ENCODE measurements at regions not wholly inside any gene's neighbourhood (a gene's known extent, or its start where the extent isn't known, plus 50 kb on each side); places are given as distances from the start of the nearest gene placed in this dataset.

DNA sequence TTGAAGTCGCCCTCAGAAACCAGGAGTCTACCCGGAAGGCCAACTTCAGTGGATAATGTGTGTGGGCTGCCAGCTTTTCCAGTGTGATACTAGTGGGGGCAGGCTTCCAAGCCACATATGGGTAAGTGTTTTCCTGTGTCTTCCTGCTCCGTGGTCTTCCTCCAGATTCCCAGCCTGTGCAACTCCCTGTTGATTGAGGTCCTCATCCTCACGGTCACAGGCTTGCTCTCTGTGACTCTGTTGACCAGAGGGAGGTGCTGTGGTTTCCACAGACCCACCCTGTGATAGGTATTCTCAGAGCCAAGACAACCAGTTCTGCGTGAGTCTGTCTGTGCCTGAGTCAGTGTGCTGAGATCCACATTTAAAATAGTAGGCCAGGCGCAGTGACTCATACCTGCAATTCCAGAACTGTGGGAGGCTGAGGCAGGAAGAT lies 388.0 kb upstream of the IRX2 start:
- H3K9me3 Mint-ChIP-seq, result peaks cover 3 to 6% of the 10 kb centered on the region in 2 donors
- H3K27ac Mint-ChIP-seq, result no peak overlapping the region
- no peak for ATAC-seq (replicated peaks)
- no peak for DNase-seq
- H3K27me3 Mint-ChIP-seq, result no peaks in the 10 kb centered on the region
- H3K4me1 Mint-ChIP-seq, result no peaks in the 10 kb centered on the region
- no peaks in the 10 kb centered on the region for H3K36me3 Mint-ChIP-seq
- H3K4me3 Mint-ChIP-seq, result no peak overlapping the region

DNA sequence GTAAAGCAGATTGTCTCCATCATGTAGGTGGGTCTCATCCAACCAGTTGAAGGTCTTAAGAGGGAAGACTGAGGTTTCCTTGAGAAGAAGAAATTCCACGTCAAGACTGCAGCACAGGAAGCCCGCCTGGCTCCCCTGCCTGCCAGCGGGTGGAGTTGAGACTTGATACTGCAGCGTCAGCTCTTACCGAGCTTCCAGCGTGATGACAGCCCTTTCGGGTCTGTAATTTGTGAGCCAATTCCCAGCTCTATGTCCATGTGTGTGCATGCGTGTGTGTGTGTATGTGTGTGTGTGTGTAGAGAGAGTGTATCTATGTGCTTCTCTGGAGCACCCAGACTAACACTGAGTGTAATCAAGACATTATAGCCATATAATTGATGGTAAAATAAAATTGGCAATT lies 379.7 kb upstream of the IRX2 start:
- DNase-seq (no peak), ATAC-seq (replicated peaks) (no peak)
- no peak overlapping the region for H3K27ac Mint-ChIP-seq
- H3K9me3 Mint-ChIP-seq, result peaks cover 0 to 4% of the 10 kb centered on the region in 2 donors
- no peaks in the 10 kb centered on the region for H3K4me1 Mint-ChIP-seq
- H3K36me3 Mint-ChIP-seq, result no peaks in the 10 kb centered on the region
- H3K27me3 Mint-ChIP-seq, result no peaks in the 10 kb centered on the region
- H3K4me3 Mint-ChIP-seq, result no peak overlapping the region

DNA sequence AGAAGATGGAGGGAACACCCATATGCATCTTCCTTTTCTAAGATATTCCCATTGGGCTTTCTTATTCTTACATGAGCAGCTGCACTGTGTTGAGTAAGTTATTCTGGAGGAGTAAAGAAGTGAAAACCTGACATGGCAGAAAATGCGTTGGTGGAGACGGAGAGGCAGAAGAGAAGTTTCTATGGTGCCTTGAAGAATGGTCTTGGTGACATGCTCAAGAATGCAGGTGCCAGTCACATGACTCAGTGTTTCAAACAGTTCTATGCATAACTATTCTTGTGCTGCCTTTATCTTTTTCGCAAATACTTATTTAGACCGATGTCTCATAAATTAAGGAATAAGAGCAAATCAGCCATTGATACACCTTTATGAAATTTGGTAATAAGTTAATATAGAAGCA lies 377.8 kb upstream of the IRX2 start:
- Mint-ChIP-seq H3K36me3 (no peaks in the 10 kb centered on the region), H3K27me3 (no peaks in the 10 kb centered on the region), H3K27ac (no peak overlapping the region), H3K4me1 (no peaks in the 10 kb centered on the region), H3K9me3 (peaks cover 0 to 4% of the 10 kb centered on the region in 2 donors), H3K4me3 (no peak overlapping the region)
- DNase-seq (no peak), ATAC-seq (replicated peaks) (no peak)

DNA sequence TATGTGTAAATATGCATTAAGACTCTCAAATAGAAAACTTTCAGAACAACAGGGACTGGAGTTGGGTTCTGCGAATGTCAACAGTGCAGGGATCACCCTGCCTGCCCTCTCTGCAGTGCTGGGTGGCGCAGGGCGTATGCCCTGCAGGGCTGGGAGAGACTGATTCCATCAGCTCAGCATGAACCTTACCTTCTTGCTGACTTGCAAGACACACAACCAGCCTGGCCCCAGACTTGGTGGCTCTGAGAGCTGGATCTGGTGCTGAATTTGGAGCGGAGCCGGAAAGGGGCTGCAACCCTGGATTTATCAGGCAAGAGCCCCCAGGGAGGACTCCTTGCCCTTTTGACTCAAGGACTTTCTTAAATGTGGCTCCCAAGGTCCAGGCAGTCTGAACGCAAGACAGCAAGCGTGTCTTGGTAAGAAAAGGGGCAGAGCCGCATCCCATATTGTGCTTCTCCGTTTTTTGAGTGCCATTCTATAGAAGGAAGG lies 376.0 kb upstream of the IRX2 start:
- no peak overlapping the region for H3K27ac Mint-ChIP-seq
- no peak overlapping the region for H3K4me3 Mint-ChIP-seq
- DNase-seq (no peak), ATAC-seq (replicated peaks) (no peak)
- H3K27me3 Mint-ChIP-seq, result peaks cover 0 to 7% of the 10 kb centered on the region in 2 donors
- H3K4me1 Mint-ChIP-seq, result no peaks in the 10 kb centered on the region
- no peaks in the 10 kb centered on the region for H3K36me3 Mint-ChIP-seq
- peaks cover 0 to 4% of the 10 kb centered on the region in 2 donors for H3K9me3 Mint-ChIP-seq

DNA sequence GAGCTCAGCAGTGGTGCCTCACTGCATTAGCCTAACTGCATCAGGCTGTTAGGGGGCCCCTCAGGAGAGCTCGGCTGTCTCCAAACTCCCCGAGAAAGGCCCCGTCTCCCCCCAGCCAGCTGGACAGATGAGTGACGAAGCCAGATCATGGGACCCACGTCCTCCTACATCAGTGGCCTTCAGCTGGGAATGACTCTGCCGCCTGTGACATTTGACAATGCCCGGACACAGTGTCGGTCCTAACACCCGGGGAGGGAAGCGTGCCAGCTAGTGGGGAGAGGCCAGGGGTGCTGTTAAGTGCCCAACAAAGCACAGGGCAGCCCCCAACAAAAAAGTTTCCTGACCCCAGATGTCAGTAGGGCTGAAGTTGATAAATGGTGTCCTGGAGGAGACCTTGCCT lies 375.2 kb upstream of the IRX2 start:
- peaks cover 0 to 4% of the 10 kb centered on the region in 2 donors for H3K9me3 Mint-ChIP-seq
- H3K4me1 Mint-ChIP-seq, result no peaks in the 10 kb centered on the region
- no peak for ATAC-seq (replicated peaks)
- H3K27ac Mint-ChIP-seq, result no peak overlapping the region
- H3K36me3 Mint-ChIP-seq, result no peaks in the 10 kb centered on the region
- no peak for DNase-seq
- H3K27me3 Mint-ChIP-seq, result peaks cover 0 to 12% of the 10 kb centered on the region in 2 donors
- no peak overlapping the region for H3K4me3 Mint-ChIP-seq

DNA sequence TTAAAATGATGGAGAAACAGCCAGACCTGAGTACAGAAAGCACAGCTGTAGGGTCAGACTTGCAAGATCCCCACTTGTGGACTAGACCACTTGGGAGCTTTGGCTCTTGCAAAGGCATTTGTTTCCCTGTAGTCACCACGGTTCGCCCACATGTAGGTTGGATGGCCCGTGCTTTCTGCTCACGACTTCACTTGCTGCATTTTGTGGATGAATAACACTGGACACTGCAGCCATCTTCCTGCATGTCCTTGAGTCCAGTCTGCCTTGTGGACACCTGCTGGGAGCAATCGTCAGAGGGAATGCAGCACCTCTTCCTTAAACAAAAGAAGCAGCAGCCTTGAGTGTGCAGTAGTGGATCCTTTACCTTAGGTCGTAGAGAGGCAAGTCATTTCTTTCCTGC lies 372.9 kb upstream of the IRX2 start:
- peak overlapping the region; percentile 14 for H3K27ac Mint-ChIP-seq
- ATAC-seq (replicated peaks) (no peak), DNase-seq (no peak)
- H3K27me3 Mint-ChIP-seq, result peaks cover 4 to 17% of the 10 kb centered on the region in 2 donors
- H3K9me3 Mint-ChIP-seq, result no peaks in the 10 kb centered on the region
- H3K4me1 Mint-ChIP-seq, result no peaks in the 10 kb centered on the region
- no peak overlapping the region for H3K4me3 Mint-ChIP-seq
- no peaks in the 10 kb centered on the region for H3K36me3 Mint-ChIP-seq

DNA sequence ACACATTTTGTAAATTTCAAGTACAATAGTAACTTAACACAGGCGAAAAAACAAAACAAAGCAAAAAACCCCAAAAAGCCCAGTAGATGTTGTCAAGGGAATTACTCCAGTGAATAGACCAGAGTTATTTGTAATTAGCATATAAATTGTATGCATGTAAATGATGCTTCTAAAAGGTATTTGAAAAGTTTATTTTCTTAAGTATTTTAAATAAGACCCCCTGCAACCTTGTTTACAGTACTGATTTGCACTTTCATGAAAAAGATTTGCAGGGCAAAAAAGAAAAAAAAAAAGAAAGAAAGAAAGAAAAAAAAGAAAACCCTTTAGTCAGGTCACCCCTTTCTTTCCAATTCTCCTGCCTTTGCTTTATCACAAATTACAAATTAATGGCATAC lies 372.3 kb upstream of the IRX2 start:
- Mint-ChIP-seq H3K4me1 (no peaks in the 10 kb centered on the region), H3K36me3 (no peaks in the 10 kb centered on the region), H3K9me3 (no peaks in the 10 kb centered on the region), H3K27ac (no peak overlapping the region), H3K4me3 (no peak overlapping the region), H3K27me3 (peaks cover 4 to 22% of the 10 kb centered on the region in 2 donors)
- ATAC-seq (replicated peaks), result no peak
- DNase-seq, result no peak

DNA sequence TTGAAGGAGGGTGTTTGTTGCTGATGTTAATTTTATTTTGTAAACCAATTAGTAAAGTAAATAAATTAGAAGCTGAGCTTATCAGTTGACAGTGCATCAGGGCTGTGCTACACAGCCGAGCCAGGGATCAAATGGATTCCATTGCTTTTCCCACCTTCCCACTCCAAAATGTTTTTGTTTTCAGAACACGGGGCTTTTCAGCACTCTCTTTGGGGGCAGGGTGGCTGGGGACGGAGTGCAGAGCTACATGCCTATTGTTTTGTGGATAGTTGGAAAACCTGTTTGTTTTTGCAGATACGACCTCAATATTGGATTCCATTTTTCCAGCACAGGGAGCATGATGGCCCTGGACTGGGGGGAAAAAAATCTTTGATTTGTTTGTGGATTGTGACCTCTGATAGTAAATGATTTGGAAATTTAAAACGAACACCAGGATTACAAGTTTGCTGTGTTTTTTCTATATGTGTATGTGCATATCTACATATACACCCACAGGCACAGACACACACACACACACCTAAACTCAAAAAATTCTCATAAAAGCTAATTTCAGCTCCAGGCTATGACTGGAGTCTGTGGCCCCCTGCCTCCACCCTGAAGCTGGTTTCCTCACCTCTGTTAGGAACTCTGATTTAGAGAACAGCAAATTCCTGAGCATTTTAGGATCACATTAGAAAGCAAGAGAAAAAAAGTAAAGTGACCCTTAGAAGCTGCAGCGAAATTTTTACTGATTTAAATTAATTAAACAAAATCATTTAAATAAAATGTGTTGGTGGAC lies 371.7 kb upstream of the IRX2 start:
- DNase-seq, result no peak
- Mint-ChIP-seq H3K4me3 (no peak overlapping the region), H3K4me1 (no peaks in the 10 kb centered on the region), H3K36me3 (no peaks in the 10 kb centered on the region), H3K27me3 (peaks cover 4 to 28% of the 10 kb centered on the region in 2 donors), H3K27ac (no peak overlapping the region), H3K9me3 (no peaks in the 10 kb centered on the region)
- ATAC-seq (replicated peaks), result no peak

DNA sequence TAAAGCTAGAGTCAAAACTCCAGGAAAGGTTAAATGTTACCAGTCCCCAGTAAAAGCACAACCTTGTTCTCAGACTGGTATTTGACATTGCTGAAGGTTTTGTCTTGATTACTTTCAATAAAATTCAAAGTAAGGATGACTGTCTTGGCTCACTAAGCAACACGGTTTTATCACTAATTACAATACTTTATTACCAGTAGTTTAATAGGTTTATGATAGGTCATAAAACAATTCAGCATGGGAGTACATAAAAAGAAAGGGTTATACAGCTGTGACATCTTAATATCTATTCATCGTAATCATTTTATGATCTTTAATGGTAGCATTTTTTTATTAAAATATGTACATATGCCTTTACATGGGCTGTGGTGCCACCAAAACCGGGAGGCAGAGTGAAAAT lies 370.7 kb upstream of the IRX2 start:
- no peaks in the 10 kb centered on the region for H3K9me3 Mint-ChIP-seq
- ATAC-seq (replicated peaks), result no peak
- H3K4me1 Mint-ChIP-seq, result no peaks in the 10 kb centered on the region
- H3K4me3 Mint-ChIP-seq, result no peak overlapping the region
- H3K36me3 Mint-ChIP-seq, result peaks cover 0 to 1% of the 10 kb centered on the region in 2 donors
- DNase-seq, result no peak
- H3K27me3 Mint-ChIP-seq, result peaks cover 7 to 36% of the 10 kb centered on the region in 2 donors
- H3K27ac Mint-ChIP-seq, result no peak overlapping the region

DNA sequence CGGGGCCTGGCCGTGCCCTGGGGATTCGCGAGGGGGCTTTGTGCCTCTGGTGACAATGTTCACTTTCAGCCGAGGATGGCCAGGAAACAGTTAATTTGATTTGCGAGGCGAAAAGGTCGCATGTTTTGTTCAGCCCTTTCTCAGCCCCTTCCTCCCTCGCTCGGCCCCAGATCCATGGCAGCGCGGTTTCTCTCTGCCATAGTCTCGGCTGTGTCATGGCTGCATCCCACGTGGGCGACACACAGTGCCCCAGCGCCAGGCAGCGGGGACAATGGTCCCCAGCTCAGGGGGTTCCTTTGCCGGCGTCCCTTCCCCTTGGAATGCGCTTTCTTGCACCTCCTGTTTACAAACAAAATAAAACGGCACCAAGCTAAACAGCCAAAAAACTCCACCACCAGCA lies 370.3 kb upstream of the IRX2 start:
- peaks cover 0 to 1% of the 10 kb centered on the region in 2 donors for H3K36me3 Mint-ChIP-seq
- peaks cover 11 to 40% of the 10 kb centered on the region in 2 donors for H3K27me3 Mint-ChIP-seq
- H3K4me1 Mint-ChIP-seq, result no peaks in the 10 kb centered on the region
- DNase-seq, result no peak
- no peak overlapping the region for H3K27ac Mint-ChIP-seq
- ATAC-seq (replicated peaks), result no peak
- no peaks in the 10 kb centered on the region for H3K9me3 Mint-ChIP-seq
- H3K4me3 Mint-ChIP-seq, result no peak overlapping the region

DNA sequence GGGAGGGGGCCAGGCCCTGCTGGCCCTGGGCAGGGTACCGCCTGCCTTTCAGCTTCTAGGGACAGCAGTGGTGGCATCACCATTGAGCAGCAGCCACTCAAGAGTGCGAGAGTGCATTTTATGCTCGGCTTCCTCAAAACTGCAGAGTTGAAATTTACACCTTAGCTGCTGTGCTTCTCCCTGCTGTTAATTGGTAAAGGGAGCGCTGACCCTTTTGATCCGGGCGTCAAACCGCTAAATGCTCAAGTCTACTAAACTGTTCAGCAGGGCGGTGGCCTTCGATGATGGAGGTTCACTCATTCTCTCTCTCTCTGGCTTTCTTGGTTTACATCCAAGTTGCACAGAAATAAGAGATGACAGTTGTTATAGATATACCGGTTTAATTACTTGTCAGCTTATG lies 368.6 kb upstream of the IRX2 start:
- Mint-ChIP-seq H3K4me1 (no peaks in the 10 kb centered on the region), H3K27ac (no peak overlapping the region), H3K36me3 (peaks cover 0 to 1% of the 10 kb centered on the region in 2 donors), H3K27me3 (peaks cover 19 to 52% of the 10 kb centered on the region in 2 donors), H3K9me3 (no peaks in the 10 kb centered on the region), H3K4me3 (no peak overlapping the region)
- DNase-seq (no peak), ATAC-seq (replicated peaks) (no peak)

DNA sequence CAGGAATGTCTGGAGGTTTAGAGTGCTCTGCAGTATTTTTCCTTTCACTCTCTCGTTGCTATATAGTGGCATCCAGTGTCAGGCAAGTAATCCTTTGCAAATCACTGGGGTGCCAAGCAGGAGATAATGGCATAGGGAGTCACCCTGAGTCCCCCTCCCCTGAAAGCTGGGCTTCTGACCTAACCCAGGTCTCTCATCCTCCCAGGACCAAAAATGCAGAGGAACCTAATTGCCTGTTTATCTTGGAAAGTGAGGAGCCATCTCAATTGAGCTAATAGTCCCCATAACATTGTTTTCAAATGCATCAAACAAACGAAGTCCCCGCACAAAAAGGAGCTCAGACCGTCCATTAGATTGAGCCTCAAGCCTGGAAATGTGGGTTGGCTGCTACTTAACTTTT lies 368.0 kb upstream of the IRX2 start:
- Mint-ChIP-seq H3K4me1 (no peaks in the 10 kb centered on the region), H3K36me3 (peaks cover 0 to 1% of the 10 kb centered on the region in 2 donors), H3K27ac (no peak overlapping the region), H3K9me3 (no peaks in the 10 kb centered on the region), H3K4me3 (no peak overlapping the region), H3K27me3 (peaks cover 19 to 52% of the 10 kb centered on the region in 2 donors)
- ATAC-seq (replicated peaks), result no peak
- no peak for DNase-seq

DNA sequence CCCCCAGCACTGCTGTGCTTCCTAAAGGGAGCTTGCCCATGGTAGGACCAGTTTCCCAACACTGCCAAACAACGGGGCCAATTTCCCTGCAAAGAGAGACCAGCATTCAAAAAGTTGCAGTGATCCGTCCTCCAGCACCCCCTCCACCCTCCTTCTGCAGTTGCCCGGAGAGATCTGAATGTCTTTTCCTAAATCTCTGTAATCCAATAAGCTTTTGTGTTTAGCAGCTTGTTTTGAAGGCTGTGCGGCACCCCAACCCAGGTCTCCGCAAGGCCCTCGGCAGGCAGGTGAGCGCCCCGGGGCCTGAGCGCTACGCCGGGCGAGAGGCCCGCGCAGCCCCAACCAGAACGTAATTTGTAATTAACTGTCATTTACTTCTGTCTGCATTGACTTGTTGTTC lies 366.9 kb upstream of the IRX2 start:
- no peak for ATAC-seq (replicated peaks)
- H3K9me3 Mint-ChIP-seq, result no peaks in the 10 kb centered on the region
- no peaks in the 10 kb centered on the region for H3K4me1 Mint-ChIP-seq
- no peak for DNase-seq
- H3K4me3 Mint-ChIP-seq, result no peak overlapping the region
- no peak overlapping the region for H3K27ac Mint-ChIP-seq
- H3K36me3 Mint-ChIP-seq, result peaks cover 0 to 1% of the 10 kb centered on the region in 2 donors
- peaks cover 19 to 50% of the 10 kb centered on the region in 2 donors for H3K27me3 Mint-ChIP-seq

DNA sequence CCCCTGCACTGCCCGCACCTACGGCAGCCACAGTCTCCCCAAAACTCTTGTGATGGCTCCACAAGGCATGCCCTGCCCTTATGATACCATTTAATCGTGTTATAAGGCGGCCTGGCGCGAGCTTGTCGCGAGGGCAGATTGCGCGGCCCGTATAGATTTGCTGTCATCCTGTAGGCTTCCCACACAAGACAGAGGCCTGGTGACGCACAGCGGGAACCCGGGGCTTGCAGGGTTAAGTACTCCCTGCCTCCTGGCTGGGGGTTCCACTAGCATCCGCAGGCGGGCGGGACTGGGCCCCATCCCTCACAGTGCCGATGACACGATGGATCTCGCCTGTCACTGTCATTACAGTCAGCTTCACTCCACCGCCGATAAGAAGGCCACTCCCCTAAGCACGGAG lies 364.9 kb upstream of the IRX2 start:
- H3K36me3 Mint-ChIP-seq, result peaks cover 0 to 1% of the 10 kb centered on the region in 2 donors
- H3K27me3 Mint-ChIP-seq, result peaks cover 16 to 37% of the 10 kb centered on the region in 2 donors
- no peak overlapping the region for H3K4me3 Mint-ChIP-seq
- H3K4me1 Mint-ChIP-seq, result no peaks in the 10 kb centered on the region
- no peak overlapping the region for H3K27ac Mint-ChIP-seq
- H3K9me3 Mint-ChIP-seq, result no peaks in the 10 kb centered on the region
- DNase-seq, result no peak
- ATAC-seq (replicated peaks), result no peak

DNA sequence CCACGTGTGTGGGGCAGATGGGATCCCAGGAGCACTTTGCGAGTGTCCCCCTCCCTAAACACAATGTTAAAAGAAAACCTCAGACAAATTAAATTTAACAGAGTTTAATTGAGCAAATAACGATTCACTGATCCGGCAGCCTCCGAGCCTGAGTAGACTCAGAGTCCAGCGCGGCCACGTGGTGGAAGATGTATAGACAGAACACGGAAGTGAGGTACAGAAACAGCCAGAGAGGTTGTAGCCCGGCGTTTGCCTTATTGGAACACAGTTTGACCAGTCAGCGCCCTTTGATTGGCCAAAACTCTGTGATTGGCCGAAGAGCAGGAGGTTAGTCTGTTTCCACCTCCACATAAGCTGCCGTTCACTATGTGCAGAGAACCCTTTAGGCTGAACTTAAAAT lies 363.0 kb upstream of the IRX2 start:
- Mint-ChIP-seq H3K36me3 (peaks cover 0 to 1% of the 10 kb centered on the region in 2 donors), H3K4me3 (no peak overlapping the region), H3K9me3 (peaks cover 0 to 3% of the 10 kb centered on the region in 2 donors), H3K4me1 (no peaks in the 10 kb centered on the region), H3K27ac (no peak overlapping the region), H3K27me3 (peaks cover 15 to 35% of the 10 kb centered on the region in 2 donors)
- DNase-seq (no peak), ATAC-seq (replicated peaks) (no peak)
